ENCODE measurements at regions not wholly inside any gene's neighbourhood (a gene's known extent, or its start where the extent isn't known, plus 50 kb on each side); places are given as distances from the start of the nearest gene placed in this dataset.

DNA sequence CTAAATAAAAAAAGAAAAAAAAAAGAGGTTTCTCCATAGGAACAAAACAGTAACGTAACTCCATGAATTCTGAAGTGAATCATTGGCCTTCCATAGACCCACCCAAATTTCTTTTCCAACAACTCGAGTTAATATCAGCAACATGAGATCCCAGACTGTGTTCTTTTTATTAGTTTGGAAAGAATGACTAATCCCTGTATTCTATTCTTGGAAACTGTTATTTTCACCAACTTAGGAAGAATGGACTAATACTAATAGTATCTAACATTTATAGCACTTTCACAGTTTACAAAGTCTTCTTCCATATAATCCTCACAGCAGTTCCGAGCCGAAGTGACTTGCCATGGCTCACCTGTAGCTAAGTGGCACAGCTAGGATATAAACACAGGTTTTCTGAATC lies 72.7 kb upstream of the SLC4A7 start:
- TF ChIP-seq GATA2 (IDR thresholded peaks at IDR 0.05; ENCODE audit: low read depth, low read length) (no peak), GATA3 (IDR thresholded peaks at IDR 0.05; ENCODE audit: low read depth, low read length) (no peak)

Data from SH-SY5Y (cell line).